ENCODE measurements at regions not wholly inside any gene's neighbourhood (a gene's known extent, or its start where the extent isn't known, plus 50 kb on each side); places are given as distances from the start of the nearest gene placed in this dataset.
"Not testable (repeated sequence)": the region's sequence is repeated elsewhere in the genome, so short reads cannot be mapped to it uniquely, and the experiment has no call there.

DNA sequence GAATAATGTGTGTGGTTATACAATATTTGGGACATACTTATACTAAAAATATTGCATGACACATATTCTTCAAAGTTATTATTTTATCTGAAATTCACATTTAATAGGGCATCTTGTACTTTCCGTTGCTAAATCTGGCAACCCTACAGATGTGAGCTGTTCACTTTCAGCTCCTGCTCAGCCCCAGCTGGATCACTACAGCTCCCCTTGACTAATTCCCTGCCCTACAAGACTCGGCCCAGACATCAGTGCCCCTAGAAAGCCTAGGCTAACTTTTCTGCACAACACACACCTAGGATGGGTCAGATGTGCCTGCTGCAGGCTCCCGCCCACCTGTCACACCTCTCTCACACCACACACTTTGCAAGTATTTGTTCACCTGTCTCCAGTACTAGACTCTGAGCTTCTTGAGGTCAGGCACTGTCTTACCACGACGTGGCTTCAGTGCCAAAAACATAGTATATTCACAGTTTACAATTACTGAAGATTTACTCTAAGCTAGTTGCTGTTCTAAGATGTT is 84.1 kb downstream of the PRR15 start:
- 80 to 86% methylated on average over 5 of the region's 5 CpGs for WGBS, 2 donors

DNA sequence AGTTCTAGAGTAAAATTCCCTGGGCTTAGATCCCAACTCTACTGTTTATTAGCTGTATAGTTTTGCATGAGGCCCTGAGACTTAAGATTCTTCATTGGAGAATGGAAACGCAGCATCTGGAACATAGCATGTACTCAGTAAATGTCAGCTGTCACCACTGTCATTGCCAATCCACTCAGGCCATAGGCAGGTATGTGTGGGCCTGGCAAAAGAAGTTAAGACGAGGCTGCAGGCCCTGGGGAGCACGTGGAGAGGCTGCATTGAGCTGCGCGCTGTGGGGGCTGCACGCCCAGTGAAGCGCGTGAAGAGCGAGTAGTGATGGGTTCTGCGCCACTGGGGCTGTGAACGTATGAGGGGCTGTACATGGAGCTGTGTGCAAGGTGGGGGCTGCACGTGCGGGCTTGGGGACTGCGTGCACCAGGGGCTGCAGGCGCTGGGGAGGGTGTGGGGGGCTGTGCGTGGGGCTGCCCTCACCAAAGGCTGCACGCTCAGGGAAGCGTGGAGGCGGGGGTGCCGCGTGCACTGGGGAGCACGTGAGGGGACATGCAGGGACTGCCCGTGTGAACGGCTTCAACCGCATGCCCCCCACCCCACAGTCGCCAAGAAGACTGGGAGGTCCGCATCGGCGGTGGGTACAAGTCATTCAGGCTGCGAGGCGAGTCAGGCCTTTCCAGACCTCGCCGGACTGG is 85.5 kb downstream of the PRR15 start:
- Histone ChIP-seq H3K27me3 (ENCODE audit: control insufficient read depth in 1 of 2, insufficient read depth in 2 of 2, low read length in 2 of 2) (no peaks in the 10 kb centered on the region), H3K9me3 (ENCODE audit: control insufficient read depth in 2 of 2, insufficient read depth in 1 of 2, low read depth in 1 of 2, low read length in 1 of 2) (no peaks in the 10 kb centered on the region), H3K4me3 (ENCODE audit: low read depth in 1 of 2, low read length in 2 of 2) (no peak overlapping the region), H3K27ac (ENCODE audit: low read depth in 2 of 2, low read length in 1 of 2) (no peak overlapping the region), H3K4me1 (ENCODE audit: control insufficient read depth in 2 of 2, insufficient read depth in 2 of 2, low read length in 1 of 2) (no peaks in the 10 kb centered on the region), H3K36me3 (ENCODE audit: control insufficient read depth in 2 of 2, insufficient read depth in 2 of 2, low read length in 1 of 2) (no peaks in the 10 kb centered on the region)
- WGBS, 2 donors = 96 to 97% methylated on average over 33 of the region's 33 CpGs

More for the DNA sequence above, 84.1 kb downstream of the PRR15 start:
- not testable (repeated sequence) for H3K27me3 ChIP-seq (ENCODE audit: control insufficient read depth in 1 of 2, insufficient read depth in 2 of 2, low read length in 2 of 2); H3K4me3 ChIP-seq (ENCODE audit: low read depth in 1 of 2, low read length in 2 of 2); H3K9me3 ChIP-seq (ENCODE audit: control insufficient read depth in 2 of 2, insufficient read depth in 1 of 2, low read depth in 1 of 2, low read length in 1 of 2); H3K36me3 ChIP-seq (ENCODE audit: control insufficient read depth in 2 of 2, insufficient read depth in 2 of 2, low read length in 1 of 2); H3K27ac ChIP-seq (ENCODE audit: low read depth in 2 of 2, low read length in 1 of 2); H3K4me1 ChIP-seq (ENCODE audit: control insufficient read depth in 2 of 2, insufficient read depth in 2 of 2, low read length in 1 of 2)

DNA sequence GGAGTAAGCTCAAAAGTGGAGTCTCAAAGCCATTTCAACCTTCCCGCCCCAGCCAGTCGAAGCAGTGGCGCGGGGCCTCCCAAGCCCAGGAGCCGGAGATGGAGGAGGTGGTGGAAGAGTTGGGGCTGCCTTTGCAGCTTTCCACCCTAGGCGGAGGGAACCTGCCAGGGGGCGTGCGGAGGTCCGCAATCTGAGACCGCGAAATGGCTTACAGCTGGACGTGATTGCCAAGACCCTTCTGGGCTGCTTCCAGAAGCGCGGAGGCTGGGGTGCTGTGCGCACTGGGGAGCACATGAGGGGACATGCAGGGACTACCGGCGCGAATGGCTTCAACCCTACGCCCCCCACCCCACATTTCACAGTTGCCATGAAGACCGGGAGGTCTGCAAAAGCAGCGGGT is 86.2 kb downstream of the PRR15 start:
- H3K27me3 ChIP-seq (ENCODE audit: control insufficient read depth in 1 of 2, insufficient read depth in 2 of 2, low read length in 2 of 2) = no peaks in the 10 kb centered on the region
- H3K36me3 ChIP-seq (ENCODE audit: control insufficient read depth in 2 of 2, insufficient read depth in 2 of 2, low read length in 1 of 2) = no peaks in the 10 kb centered on the region
- no peaks in the 10 kb centered on the region for H3K9me3 ChIP-seq (ENCODE audit: control insufficient read depth in 2 of 2, insufficient read depth in 1 of 2, low read depth in 1 of 2, low read length in 1 of 2)
- no peak overlapping the region for H3K4me3 ChIP-seq (ENCODE audit: low read depth in 1 of 2, low read length in 2 of 2)
- no peaks in the 10 kb centered on the region for H3K4me1 ChIP-seq (ENCODE audit: control insufficient read depth in 2 of 2, insufficient read depth in 2 of 2, low read length in 1 of 2)
- 97 to 98% methylated on average over 21 of the region's 21 CpGs for WGBS, 2 donors
- H3K27ac ChIP-seq (ENCODE audit: low read depth in 2 of 2, low read length in 1 of 2) = no peak overlapping the region

DNA sequence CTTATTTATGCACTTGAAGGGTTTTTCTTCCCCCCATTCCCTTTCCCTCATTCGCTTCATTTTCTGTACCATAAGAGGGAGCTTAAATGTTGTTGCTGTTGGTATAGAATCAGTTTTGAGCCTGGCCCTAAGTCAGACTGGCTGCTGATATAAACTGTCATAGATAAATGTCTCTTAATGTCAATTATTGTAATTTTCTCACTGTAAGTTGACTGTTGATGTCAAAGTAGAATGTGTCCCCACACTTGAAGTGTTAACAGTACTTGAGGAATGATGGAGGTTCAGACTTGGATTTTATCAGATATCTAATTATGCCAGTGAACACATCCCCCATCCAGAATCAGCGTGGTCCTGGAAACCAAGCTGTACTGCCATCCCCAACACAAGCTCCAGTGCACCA is 87.8 kb downstream of the PRR15 start:
- H3K4me3 ChIP-seq (ENCODE audit: low read depth in 1 of 2, low read length in 2 of 2) = no peak overlapping the region
- WGBS, 2 donors = 92 to 94% methylated on average over 2 of the region's 2 CpGs
- H3K9me3 ChIP-seq (ENCODE audit: control insufficient read depth in 2 of 2, insufficient read depth in 1 of 2, low read depth in 1 of 2, low read length in 1 of 2) = no peaks in the 10 kb centered on the region
- no peaks in the 10 kb centered on the region for H3K4me1 ChIP-seq (ENCODE audit: control insufficient read depth in 2 of 2, insufficient read depth in 2 of 2, low read length in 1 of 2)
- H3K27ac ChIP-seq (ENCODE audit: low read depth in 2 of 2, low read length in 1 of 2) = no peak overlapping the region
- no peaks in the 10 kb centered on the region for H3K36me3 ChIP-seq (ENCODE audit: control insufficient read depth in 2 of 2, insufficient read depth in 2 of 2, low read length in 1 of 2)
- H3K27me3 ChIP-seq (ENCODE audit: control insufficient read depth in 1 of 2, insufficient read depth in 2 of 2, low read length in 2 of 2) = no peaks in the 10 kb centered on the region

DNA sequence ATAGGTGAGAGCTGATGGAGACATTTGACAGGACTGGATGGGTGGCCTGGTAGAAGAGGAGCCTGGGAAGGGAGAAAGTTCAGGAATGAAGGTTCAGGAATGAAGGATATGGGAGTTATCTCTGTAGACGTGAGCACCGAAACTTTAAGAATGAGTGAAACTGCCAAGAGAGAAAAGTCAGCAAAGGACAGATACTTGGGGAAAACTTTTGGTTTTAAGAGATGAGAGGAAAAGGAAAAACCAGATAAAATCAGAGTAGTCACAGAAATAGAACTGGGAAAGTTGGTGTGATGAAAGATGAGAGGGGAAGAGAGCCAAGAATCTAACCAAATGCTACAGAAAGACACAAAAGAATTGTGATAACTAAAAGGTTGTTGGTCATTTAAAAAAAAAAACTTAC is 88.9 kb downstream of the PRR15 start:
- no peak overlapping the region for H3K4me3 ChIP-seq (ENCODE audit: low read depth in 1 of 2, low read length in 2 of 2)
- no peak overlapping the region for H3K27ac ChIP-seq (ENCODE audit: low read depth in 2 of 2, low read length in 1 of 2)
- H3K36me3 ChIP-seq (ENCODE audit: control insufficient read depth in 2 of 2, insufficient read depth in 2 of 2, low read length in 1 of 2) = no peaks in the 10 kb centered on the region
- H3K9me3 ChIP-seq (ENCODE audit: control insufficient read depth in 2 of 2, insufficient read depth in 1 of 2, low read depth in 1 of 2, low read length in 1 of 2) = no peaks in the 10 kb centered on the region
- WGBS, 2 donors = 91 to 93% methylated on average over 2 of the region's 2 CpGs
- no peaks in the 10 kb centered on the region for H3K27me3 ChIP-seq (ENCODE audit: control insufficient read depth in 1 of 2, insufficient read depth in 2 of 2, low read length in 2 of 2)
- H3K4me1 ChIP-seq (ENCODE audit: control insufficient read depth in 2 of 2, insufficient read depth in 2 of 2, low read length in 1 of 2) = no peaks in the 10 kb centered on the region

- not testable (repeated sequence) for H3K27ac ChIP-seq (ENCODE audit: low read depth in 2 of 2, low read length in 1 of 2); H3K27me3 ChIP-seq (ENCODE audit: control insufficient read depth in 1 of 2, insufficient read depth in 2 of 2, low read length in 2 of 2); H3K36me3 ChIP-seq (ENCODE audit: control insufficient read depth in 2 of 2, insufficient read depth in 2 of 2, low read length in 1 of 2); H3K9me3 ChIP-seq (ENCODE audit: control insufficient read depth in 2 of 2, insufficient read depth in 1 of 2, low read depth in 1 of 2, low read length in 1 of 2); H3K4me3 ChIP-seq (ENCODE audit: low read depth in 1 of 2, low read length in 2 of 2); H3K4me1 ChIP-seq (ENCODE audit: control insufficient read depth in 2 of 2, insufficient read depth in 2 of 2, low read length in 1 of 2)
- WGBS, 2 donors = 86 to 92% methylated on average over 4 of the region's 4 CpGs
Measured at GRCh38 chr7:29654340-29654739, 90.7 kb downstream of the PRR15 start.

DNA sequence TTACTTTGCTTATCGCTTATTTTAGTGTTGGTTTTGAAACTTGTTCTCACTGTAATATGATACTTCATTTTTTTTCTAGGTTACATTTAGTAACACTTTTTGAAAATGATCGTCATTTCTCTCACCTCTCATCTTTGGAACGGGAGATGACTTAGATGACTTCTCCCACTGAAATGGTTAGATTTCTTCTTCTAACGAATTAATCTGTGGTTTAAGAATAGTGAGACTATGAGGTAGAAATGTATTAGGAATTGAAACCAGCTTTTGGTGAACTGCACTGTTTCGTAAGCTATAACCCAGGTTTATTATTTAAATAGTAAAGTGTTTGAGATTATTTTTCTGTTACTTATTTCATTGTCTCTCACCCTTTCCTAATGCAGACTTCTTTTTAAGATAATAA is 93.7 kb downstream of the PRR15 start:
- WGBS, 2 donors = 86 to 89% methylated on average over 5 of the region's 5 CpGs
- Histone ChIP-seq H3K36me3 (ENCODE audit: control insufficient read depth in 2 of 2, insufficient read depth in 2 of 2, low read length in 1 of 2) (no peaks in the 10 kb centered on the region), H3K9me3 (ENCODE audit: control insufficient read depth in 2 of 2, insufficient read depth in 1 of 2, low read depth in 1 of 2, low read length in 1 of 2) (no peaks in the 10 kb centered on the region), H3K27ac (ENCODE audit: low read depth in 2 of 2, low read length in 1 of 2) (no peak overlapping the region), H3K4me3 (ENCODE audit: low read depth in 1 of 2, low read length in 2 of 2) (no peak overlapping the region), H3K27me3 (ENCODE audit: control insufficient read depth in 1 of 2, insufficient read depth in 2 of 2, low read length in 2 of 2) (no peaks in the 10 kb centered on the region), H3K4me1 (ENCODE audit: control insufficient read depth in 2 of 2, insufficient read depth in 2 of 2, low read length in 1 of 2) (no peaks in the 10 kb centered on the region)

- no peaks in the 10 kb centered on the region for H3K36me3 ChIP-seq (ENCODE audit: control insufficient read depth in 2 of 2, insufficient read depth in 2 of 2, low read length in 1 of 2)
- WGBS, 2 donors = 91 to 94% methylated on average over 7 of the region's 7 CpGs
- no peaks in the 10 kb centered on the region for H3K9me3 ChIP-seq (ENCODE audit: control insufficient read depth in 2 of 2, insufficient read depth in 1 of 2, low read depth in 1 of 2, low read length in 1 of 2)
- H3K4me3 ChIP-seq (ENCODE audit: low read depth in 1 of 2, low read length in 2 of 2) = no peak overlapping the region
- no peaks in the 10 kb centered on the region for H3K27me3 ChIP-seq (ENCODE audit: control insufficient read depth in 1 of 2, insufficient read depth in 2 of 2, low read length in 2 of 2)
- no peaks in the 10 kb centered on the region for H3K4me1 ChIP-seq (ENCODE audit: control insufficient read depth in 2 of 2, insufficient read depth in 2 of 2, low read length in 1 of 2)
- no peak overlapping the region for H3K27ac ChIP-seq (ENCODE audit: low read depth in 2 of 2, low read length in 1 of 2)
Measured at GRCh38 chr7:29657856-29658255, 94.2 kb downstream of the PRR15 start.

GRCh38 chr7:29659213-29659612 is 95.6 kb downstream of the PRR15 start:
- H3K36me3 ChIP-seq (ENCODE audit: control insufficient read depth in 2 of 2, insufficient read depth in 2 of 2, low read length in 1 of 2); H3K4me1 ChIP-seq (ENCODE audit: control insufficient read depth in 2 of 2, insufficient read depth in 2 of 2, low read length in 1 of 2); H3K9me3 ChIP-seq (ENCODE audit: control insufficient read depth in 2 of 2, insufficient read depth in 1 of 2, low read depth in 1 of 2, low read length in 1 of 2); H3K27ac ChIP-seq (ENCODE audit: low read depth in 2 of 2, low read length in 1 of 2); H3K4me3 ChIP-seq (ENCODE audit: low read depth in 1 of 2, low read length in 2 of 2); H3K27me3 ChIP-seq (ENCODE audit: control insufficient read depth in 1 of 2, insufficient read depth in 2 of 2, low read length in 2 of 2): not testable (repeated sequence)
- WGBS, 2 donors = 97 to 98% methylated on average over 5 of the region's 5 CpGs

DNA sequence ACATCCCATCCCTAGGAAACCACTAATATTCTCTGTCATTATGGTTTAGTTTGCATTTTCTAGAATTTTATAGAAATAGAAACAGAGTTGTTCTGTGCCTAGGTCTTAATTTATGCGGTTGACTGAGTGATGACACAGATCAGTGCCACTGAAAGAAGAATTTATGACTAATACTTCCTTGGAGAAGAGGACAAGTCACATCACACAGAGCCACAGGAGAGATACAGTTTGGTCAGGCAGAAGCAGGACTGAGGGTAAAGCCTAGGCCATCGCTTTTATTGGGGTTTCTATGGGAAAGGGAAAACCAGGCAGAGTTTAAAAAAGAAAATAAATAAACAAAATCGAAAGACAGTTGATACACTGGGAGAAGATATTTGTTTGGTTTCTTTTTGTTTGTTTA is 99.3 kb downstream of the PRR15 start:
- H3K4me3 ChIP-seq (ENCODE audit: low read depth in 1 of 2, low read length in 2 of 2); H3K27me3 ChIP-seq (ENCODE audit: control insufficient read depth in 1 of 2, insufficient read depth in 2 of 2, low read length in 2 of 2); H3K4me1 ChIP-seq (ENCODE audit: control insufficient read depth in 2 of 2, insufficient read depth in 2 of 2, low read length in 1 of 2); H3K9me3 ChIP-seq (ENCODE audit: control insufficient read depth in 2 of 2, insufficient read depth in 1 of 2, low read depth in 1 of 2, low read length in 1 of 2); H3K36me3 ChIP-seq (ENCODE audit: control insufficient read depth in 2 of 2, insufficient read depth in 2 of 2, low read length in 1 of 2); H3K27ac ChIP-seq (ENCODE audit: low read depth in 2 of 2, low read length in 1 of 2): not testable (repeated sequence)
- WGBS, 2 donors = 71 to 74% methylated on average over 3 of the region's 3 CpGs

Measured in esophagus (tissue), 2 donors.